HG03460 (cell line): ENCODE measurements at regions not wholly inside any gene's neighbourhood (a gene's known extent, or its start where the extent isn't known, plus 50 kb on each side); places are given as distances from the start of the nearest gene placed in this dataset.

Experiments used
- ATAC-seq: cut with Tn5 transposase; IDR thresholded peaks from one replicate; pipeline ENCODE4 v1.9.1; 2021; ENCODE audit not compliant: unreplicated experiment

GRCh38 chr9:105912157-105912862 lies 218.0 kb downstream of the TMEM38B start:
- ATAC-seq, result no peak

GRCh38 chr9:105912863-105913516 lies 218.6 kb downstream of the TMEM38B start:
- no peak for ATAC-seq

- ATAC-seq, result no peak
These were observed 226.9 kb downstream of the TMEM38B start for GRCh38 chr9:105921057-105921726.

GRCh38 chr9:105928416-105928815 lies 234.1 kb downstream of the TMEM38B start:
- no peak for ATAC-seq

GRCh38 chr9:105930011-105930627 lies 235.8 kb downstream of the TMEM38B start:
- no peak for ATAC-seq

- no peak for ATAC-seq
These were observed 237.9 kb downstream of the TMEM38B start for GRCh38 chr9:105932276-105932675.

GRCh38 chr9:105950448-105950847 lies 256.1 kb downstream of the TMEM38B start:
- no peak for ATAC-seq

GRCh38 chr9:105950894-105951293 lies 256.6 kb downstream of the TMEM38B start:
- ATAC-seq, result no peak

GRCh38 chr9:105954517-105954916 lies 260.2 kb downstream of the TMEM38B start:
- no peak for ATAC-seq

GRCh38 chr9:105957830-105958229 lies 263.5 kb downstream of the TMEM38B start:
- ATAC-seq, result no peak

GRCh38 chr9:105958587-105958986 lies 264.2 kb downstream of the TMEM38B start:
- no peak for ATAC-seq

- no peak for ATAC-seq
These were observed 265.2 kb downstream of the TMEM38B start for GRCh38 chr9:105959531-105959930.

- ATAC-seq, result no peak
These were observed 269.2 kb downstream of the TMEM38B start for GRCh38 chr9:105963343-105964099.

GRCh38 chr9:105964156-105964555 lies 269.8 kb downstream of the TMEM38B start:
- ATAC-seq, result no peak

- ATAC-seq, result no peak
These were observed 272.5 kb downstream of the TMEM38B start for GRCh38 chr9:105966834-105967233.

GRCh38 chr9:105967248-105967647 lies 272.9 kb downstream of the TMEM38B start:
- no peak for ATAC-seq

- no peak for ATAC-seq
These were observed 273.5 kb downstream of the TMEM38B start for GRCh38 chr9:105967797-105968196.

- no peak for ATAC-seq
These were observed 274.6 kb downstream of the TMEM38B start for GRCh38 chr9:105968811-105969466.

- no peak for ATAC-seq
These were observed 275.3 kb downstream of the TMEM38B start for GRCh38 chr9:105969636-105970035.

GRCh38 chr9:105971986-105972385 lies 277.6 kb downstream of the TMEM38B start:
- no peak for ATAC-seq
